CD4-positive, alpha-beta T cell treated with Interleukin-17A for 1 hour (primary cell): ENCODE measurements at regions not wholly inside any gene's neighbourhood (a gene's known extent, or its start where the extent isn't known, plus 50 kb on each side); places are given as distances from the start of the nearest gene placed in this dataset.
"Not testable (repeated sequence)": the region's sequence is repeated elsewhere in the genome, so short reads cannot be mapped to it uniquely, and the experiment has no call there.

Source experiments
- DNase-seq: peaks from one replicate; pipeline ENCODE4 v3.0.0-alpha.2; 2020

DNA sequence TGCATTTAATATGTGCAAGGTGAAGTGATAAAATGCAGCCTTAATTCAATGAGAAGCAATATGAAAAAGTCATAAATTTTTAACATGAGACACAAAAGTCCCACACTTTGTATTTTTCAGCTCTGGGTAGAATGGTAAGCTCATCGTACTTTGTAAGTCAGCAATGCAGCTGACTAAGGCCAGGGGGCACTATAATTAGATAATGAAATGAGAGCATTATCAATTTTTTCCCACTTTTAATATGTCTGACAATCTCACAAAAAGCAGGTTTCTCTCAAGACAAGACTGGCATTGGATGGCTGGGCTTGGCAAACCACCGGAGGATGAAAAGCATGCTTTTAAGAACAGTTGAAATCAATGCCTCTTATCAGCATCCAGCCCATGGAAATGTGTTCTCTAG is 162.8 kb downstream of the FAM174A start:
- no peak for DNase-seq

GRCh38 chr5:100706776-100707175 is 171.6 kb downstream of the FAM174A start:
- DNase-seq = peak; percentile 19

- no peak for DNase-seq
These were observed 173.5 kb downstream of the FAM174A start for GRCh38 chr5:100708645-100709171.

- no peak for DNase-seq
These were observed 174.6 kb downstream of the FAM174A start for GRCh38 chr5:100709771-100710170.

DNA sequence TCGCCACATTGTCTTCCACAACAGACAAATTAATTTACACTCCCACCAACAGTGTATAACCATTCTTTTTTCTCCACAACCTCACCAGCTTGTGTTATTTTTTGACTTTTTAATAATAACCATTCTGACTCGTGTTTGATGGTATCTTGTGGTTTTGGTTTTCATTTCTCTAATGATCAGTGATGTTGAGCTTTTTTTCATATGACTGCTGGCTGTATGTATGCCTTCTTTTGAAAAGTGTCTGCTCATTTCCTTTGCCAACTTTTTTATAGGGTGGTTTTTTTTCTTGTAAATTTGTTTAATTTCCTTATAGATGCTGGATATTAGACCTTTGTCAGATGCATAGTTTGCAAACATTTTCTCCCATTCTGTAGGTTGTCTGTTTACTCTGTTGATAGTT is 179.6 kb downstream of the FAM174A start:
- not testable (repeated sequence) for DNase-seq

- no peak for DNase-seq
These were observed 180.4 kb downstream of the ST8SIA4 start for GRCh38 chr5:100722657-100723056.

- no peak for DNase-seq
These were observed 179.9 kb downstream of the ST8SIA4 start for GRCh38 chr5:100723229-100723628.

DNA sequence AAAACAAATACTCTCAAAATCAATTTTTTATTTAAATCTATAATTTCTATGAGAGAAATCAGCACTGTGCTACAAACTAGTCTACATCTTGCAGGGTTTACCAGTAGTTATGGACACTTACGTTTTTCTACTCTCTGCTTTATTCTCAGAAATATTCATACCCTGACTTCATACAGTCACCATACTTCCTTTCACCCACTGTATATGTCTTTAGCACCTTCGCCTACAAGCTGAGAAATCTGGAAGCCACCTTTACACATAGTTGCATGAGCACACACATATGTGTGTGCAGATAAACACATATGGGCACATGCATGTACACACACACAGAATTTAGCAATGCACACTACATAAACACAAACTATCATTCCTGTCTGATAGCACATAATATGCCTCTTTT is 177.0 kb downstream of the ST8SIA4 start:
- DNase-seq = no peak

GRCh38 chr5:100731768-100732167 is 171.3 kb downstream of the ST8SIA4 start:
- peak; percentile 66 for DNase-seq

DNA sequence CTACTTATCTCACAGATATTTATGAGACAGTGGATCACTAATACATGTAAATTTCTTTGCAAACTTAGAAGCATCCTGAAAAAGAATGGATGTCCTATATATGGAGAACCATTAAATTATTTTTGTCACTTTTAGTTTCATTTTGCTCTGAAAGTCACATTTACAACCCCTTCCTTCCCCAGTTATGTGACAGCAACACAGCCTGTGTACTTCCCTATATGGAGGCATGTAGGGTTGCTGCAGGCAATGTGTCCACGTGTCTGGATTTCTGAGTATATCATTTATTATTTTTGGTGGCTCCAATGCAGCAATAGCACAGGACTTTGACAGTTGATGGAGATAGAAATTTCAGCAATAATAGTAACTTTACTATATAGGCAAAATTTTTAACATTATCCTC is 156.4 kb downstream of the ST8SIA4 start:
- DNase-seq = peak; percentile 26

DNA sequence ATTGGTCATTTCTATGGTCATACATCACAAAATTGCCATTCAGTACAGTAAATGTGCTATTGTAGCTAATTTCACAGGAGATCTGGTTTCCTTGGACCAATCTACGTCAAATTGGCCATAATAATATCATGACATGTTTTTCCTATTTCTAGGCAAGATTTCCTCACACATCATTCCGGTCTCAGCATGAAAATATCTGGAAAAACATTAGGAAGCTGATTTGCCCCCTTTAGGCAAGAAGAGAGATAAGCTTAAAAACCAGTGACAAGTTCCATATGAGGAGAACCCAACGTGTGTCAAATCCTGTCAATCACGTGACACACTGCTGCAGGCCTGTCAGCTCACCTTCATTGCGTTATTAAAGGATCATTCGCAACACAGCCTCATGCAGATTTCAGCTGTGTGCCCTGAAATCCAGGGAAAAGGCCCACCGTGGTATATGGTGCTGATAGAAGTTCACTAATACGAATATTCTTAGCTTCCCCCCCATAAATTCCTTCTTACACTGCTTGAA is 153.3 kb downstream of the ST8SIA4 start:
- DNase-seq = no peak

GRCh38 chr5:100755435-100755834 is 147.6 kb downstream of the ST8SIA4 start:
- DNase-seq = no peak
